Suprapubic skin (tissue), 4 donors: ENCODE measurements at regions not wholly inside any gene's neighbourhood (a gene's known extent, or its start where the extent isn't known, plus 50 kb on each side); places are given as distances from the start of the nearest gene placed in this dataset.

Experiments used
- CTCF ChIP-seq, 2 donors: fragments of 200-600 bp in 1 of 2; fragments of 450-650 bp in 1 of 2; sonication (generic) in 1 of 2; IDR thresholded peaks; one replicate each; pipeline ENCODE4 v1.5.1; 2016 to 2019; ENCODE audit warnings: antibody characterized with exemption in 2 of 2, mild to moderate bottlenecking in 1 of 2, moderate library complexity in 1 of 2
- EP300 ChIP-seq: sonication (generic); formaldehyde crosslinking; IDR thresholded peaks from one replicate; pipeline ENCODE4 v1.6.1; 2017; ENCODE audit warnings: antibody characterized with exemption
- POLR2AphosphoS5 ChIP-seq, 3 donors: sonication (generic); formaldehyde crosslinking; IDR thresholded peaks; one replicate each; pipeline ENCODE4 v1.6.1; 2017; ENCODE audit warnings: antibody characterized with exemption in 3 of 3

DNA sequence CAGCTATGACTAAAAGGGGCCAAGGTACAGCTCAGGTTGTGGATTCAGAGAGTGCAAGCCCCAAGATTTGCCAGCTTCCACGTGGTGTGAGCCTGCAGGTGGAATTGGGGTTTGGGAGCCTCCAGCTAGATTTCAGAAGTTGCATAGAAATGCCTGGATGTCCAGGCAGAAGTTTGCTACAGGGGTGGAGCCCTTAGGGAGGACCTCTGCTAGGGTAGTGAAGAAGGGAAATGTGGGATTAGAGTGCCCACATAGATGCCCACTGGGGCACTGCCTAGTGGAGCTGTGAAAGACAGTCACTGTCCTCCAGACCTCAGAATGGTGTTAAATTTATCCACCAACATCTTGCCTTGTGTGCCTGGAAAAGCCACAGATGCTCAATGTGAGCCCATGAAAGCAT lies 255.1 kb downstream of the BMP2 start:
- TF ChIP-seq EP300 (no peak), CTCF (IDR thresholded peaks at IDR 0.05) (no peak), POLR2AphosphoS5 (IDR thresholded peaks at IDR 0.05) (no peak)
